Progenitor cell of endocrine pancreas (in vitro differentiated cells): ENCODE measurements at regions not wholly inside any gene's neighbourhood (a gene's known extent, or its start where the extent isn't known, plus 50 kb on each side); places are given as distances from the start of the nearest gene placed in this dataset.

Source experiments
- DNase-seq: peaks from one replicate; pipeline ENCODE4 v3.0.0; 2021; ENCODE audit warnings: low spot score; ENCODE audit not compliant: unreplicated experiment
- H3K27ac Mint-ChIP-seq: 2 replicates; pipeline ENCODE4 v1.8.0; 2021; ENCODE audit warnings: mild to moderate bottlenecking, moderate library complexity, mixed read lengths
- H3K27me3 Mint-ChIP-seq: 2 replicates; pipeline ENCODE4 v1.8.0; 2021; ENCODE audit warnings: mixed read lengths
- H3K36me3 Mint-ChIP-seq: 2 replicates; pipeline ENCODE4 v1.8.0; 2022; ENCODE audit warnings: mixed read lengths; ENCODE audit not compliant: insufficient read depth
- H3K4me1 Mint-ChIP-seq: 2 replicates; pipeline ENCODE4 v1.8.0; 2021; ENCODE audit warnings: low read depth, mixed read lengths
- H3K4me3 Mint-ChIP-seq: 2 replicates; pipeline ENCODE4 v1.8.0; 2021; ENCODE audit warnings: low read depth, mild to moderate bottlenecking, moderate library complexity, mixed read lengths
- H3K9me3 Mint-ChIP-seq: 2 replicates; pipeline ENCODE4 v1.8.0; 2021; ENCODE audit warnings: low read depth, mixed read lengths
- CTCF ChIP-seq: fragments of 200-600 bp; sonication (generic); IDR thresholded peaks from one replicate; pipeline ENCODE4 v1.5.0; 2021; ENCODE audit warnings: antibody characterized with exemption, mild to moderate bottlenecking; ENCODE audit not compliant: unreplicated experiment

GRCh38 chr16:59220011-59220410 is 485.9 kb upstream of the GOT2 start:
- Mint-ChIP-seq H3K27ac (no peak overlapping the region), H3K4me1 (peaks cover 18% of the 10 kb centered on the region), H3K36me3 (peaks cover 2% of the 10 kb centered on the region), H3K4me3 (no peak overlapping the region), H3K27me3 (no peaks in the 10 kb centered on the region), H3K9me3 (peaks cover 6% of the 10 kb centered on the region)
- DNase-seq, result no peak
- no peak for TF ChIP-seq CTCF

DNA sequence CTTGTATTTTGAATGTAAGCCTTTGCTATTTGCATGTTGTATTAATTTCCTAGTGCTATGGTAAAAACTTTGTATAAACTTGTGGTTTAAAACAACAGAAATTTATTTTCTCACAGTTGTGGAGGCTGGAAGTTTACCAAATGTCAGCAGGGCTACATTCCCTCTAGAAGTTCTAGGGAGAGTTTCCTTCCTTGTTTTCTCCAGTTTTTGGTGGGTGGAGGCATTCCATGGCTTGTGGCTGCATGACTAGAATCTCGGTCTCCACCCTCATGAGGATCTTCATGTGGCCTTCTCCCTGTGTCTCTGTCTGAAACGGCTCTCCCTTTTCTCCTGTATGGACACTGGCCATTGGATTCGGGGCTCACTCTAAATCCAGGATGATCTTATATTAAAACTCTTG is 482.2 kb upstream of the GOT2 start:
- Mint-ChIP-seq H3K27ac (no peak overlapping the region), H3K27me3 (no peaks in the 10 kb centered on the region), H3K9me3 (peaks cover 6% of the 10 kb centered on the region), H3K36me3 (peaks cover 2% of the 10 kb centered on the region), H3K4me1 (peaks cover 16% of the 10 kb centered on the region), H3K4me3 (no peak overlapping the region)
- DNase-seq, result no peak
- no peak for TF ChIP-seq CTCF

GRCh38 chr16:59214455-59214854 is 480.3 kb upstream of the GOT2 start:
- Mint-ChIP-seq H3K27ac (no peak overlapping the region), H3K27me3 (no peaks in the 10 kb centered on the region), H3K4me3 (no peak overlapping the region), H3K36me3 (peaks cover 2% of the 10 kb centered on the region), H3K9me3 (peaks cover 6% of the 10 kb centered on the region), H3K4me1 (peaks cover 25% of the 10 kb centered on the region)
- DNase-seq, result no peak
- TF ChIP-seq CTCF, result no peak

- H3K4me3 Mint-ChIP-seq, result no peak overlapping the region
- H3K9me3 Mint-ChIP-seq, result peaks cover 5% of the 10 kb centered on the region
- no peak overlapping the region for H3K27ac Mint-ChIP-seq
- no peaks in the 10 kb centered on the region for H3K27me3 Mint-ChIP-seq
- H3K36me3 Mint-ChIP-seq, result peaks cover 2% of the 10 kb centered on the region
- TF ChIP-seq CTCF, result no peak
- DNase-seq, result no peak
- peaks cover 25% of the 10 kb centered on the region for H3K4me1 Mint-ChIP-seq
Observed at GRCh38 chr16:59213952-59214351, 479.8 kb upstream of the GOT2 start.

- Mint-ChIP-seq H3K4me3 (no peak overlapping the region), H3K9me3 (no peaks in the 10 kb centered on the region), H3K27ac (no peak overlapping the region), H3K4me1 (peaks cover 25% of the 10 kb centered on the region), H3K36me3 (no peaks in the 10 kb centered on the region), H3K27me3 (no peaks in the 10 kb centered on the region)
- no peak for TF ChIP-seq CTCF
- no peak for DNase-seq
Observed at GRCh38 chr16:59212492-59213024, 478.4 kb upstream of the GOT2 start.
